GM23338 (cell line): ENCODE measurements at regions not wholly inside any gene's neighbourhood (a gene's known extent, or its start where the extent isn't known, plus 50 kb on each side); places are given as distances from the start of the nearest gene placed in this dataset.

ENCODE experiments used
- ATAC-seq: fragments of 200-7000 bp; cut with Tn5 transposase; 3 replicates; pipeline ENCODE4 v1.9.1; 2020
- DNase-seq: peaks from one replicate; pipeline ENCODE4 v3.0.0-alpha.2; 2015; ENCODE audit warnings: low spot score
- H2AFZ ChIP-seq: fragments of 200-600 bp; sonication (generic); 2 replicates; pipeline ENCODE4 v1.8.0; 2016; ENCODE audit warnings: antibody characterized with exemption, mild to moderate bottlenecking, moderate library complexity
- H3F3A ChIP-seq: fragments of 200-600 bp; sonication (generic); replicated peaks from 2 replicates; pipeline ENCODE4 v1.8.0; 2017; ENCODE audit warnings: antibody characterized with exemption, mixed run types, low read depth
- H3K27ac ChIP-seq: fragments of 200-600 bp; sonication (generic); 2 replicates; pipeline ENCODE4 v1.6.1; 2016; ENCODE audit warnings: low read depth
- H3K27me3 ChIP-seq: fragments of 200-600 bp; sonication (generic); 2 replicates; pipeline ENCODE4 v1.8.0; 2016; ENCODE audit warnings: mild to moderate bottlenecking, mixed run types, moderate library complexity; ENCODE audit not compliant: insufficient read depth
- H3K36me3 ChIP-seq: fragments of 200-600 bp; sonication (generic); 2 replicates; pipeline ENCODE4 v1.8.0; 2016; ENCODE audit warnings: mild to moderate bottlenecking; ENCODE audit not compliant: insufficient read depth
- H3K4me1 ChIP-seq: fragments of 200-600 bp; sonication (generic); 2 replicates; pipeline ENCODE4 v1.8.0; 2016; ENCODE audit warnings: mild to moderate bottlenecking, moderate library complexity; ENCODE audit not compliant: insufficient read depth
- H3K4me2 ChIP-seq: fragments of 200-600 bp; sonication (generic); 2 replicates; pipeline ENCODE4 v1.7.1; 2017; ENCODE audit warnings: mixed run types
- H3K4me3 ChIP-seq: fragments of 200-600 bp; sonication (generic); 2 replicates; pipeline ENCODE4 v1.6.1; 2016; ENCODE audit warnings: mixed run types
- H3K79me2 ChIP-seq: fragments of 200-600 bp; sonication (generic); replicated peaks from 2 replicates; pipeline ENCODE4 v1.8.0; 2017; ENCODE audit warnings: mild to moderate bottlenecking; ENCODE audit not compliant: insufficient read depth
- H3K9me2 ChIP-seq: fragments of 200-600 bp; sonication (generic); 2 replicates; pipeline ENCODE4 v1.8.0; 2017; ENCODE audit not compliant: insufficient read depth
- H4K20me1 ChIP-seq: fragments of 200-600 bp; sonication (generic); replicated peaks from 2 replicates; pipeline ENCODE4 v1.8.0; 2017; ENCODE audit warnings: mild to moderate bottlenecking; ENCODE audit not compliant: insufficient read depth
- H3K27ac Mint-ChIP-seq: 2 replicates; pipeline ENCODE4 v1.8.0; 2020; ENCODE audit warnings: inconsistent platforms, mild to moderate bottlenecking, moderate library complexity, mixed read lengths
- H3K27me3 Mint-ChIP-seq: 3 replicates; pipeline ENCODE4 v1.8.0; 2022; ENCODE audit warnings: low read depth, mild to moderate bottlenecking, moderate library complexity, mixed read lengths, inconsistent platforms; ENCODE audit not compliant: insufficient read depth, poor library complexity
- H3K36me3 Mint-ChIP-seq: 3 replicates; pipeline ENCODE4 v1.8.0; 2021; ENCODE audit warnings: low read depth, mild to moderate bottlenecking, inconsistent platforms, moderate library complexity, mixed read lengths
- H3K4me1 Mint-ChIP-seq: 3 replicates; pipeline ENCODE4 v1.8.0; 2020; ENCODE audit warnings: mild to moderate bottlenecking, inconsistent platforms, mixed read lengths
- H3K4me3 Mint-ChIP-seq: 3 replicates; pipeline ENCODE4 v1.8.0; 2021; ENCODE audit warnings: moderate library complexity, mild to moderate bottlenecking, inconsistent platforms, mixed read lengths
- H3K9me3 Mint-ChIP-seq: 3 replicates; pipeline ENCODE4 v1.8.0; 2020; ENCODE audit warnings: moderate library complexity, mild to moderate bottlenecking, inconsistent platforms, mixed read lengths
- CREB1 ChIP-seq: fragments of 250-450 bp; sonication (Bioruptor Pico); IDR thresholded peaks from 2 replicates; pipeline ENCODE4 v1.5.0; 2020; ENCODE audit warnings: low read depth, mild to moderate bottlenecking, moderate library complexity
- ETS1 ChIP-seq: IDR thresholded peaks from 2 replicates; pipeline ENCODE4 v1.6.1; 2016; ENCODE audit warnings: antibody characterized with exemption
- EZH2 ChIP-seq: fragments of 200-600 bp; sonication (generic); IDR thresholded peaks from one replicate; pipeline ENCODE4 v1.8.0; 2017; ENCODE audit warnings: antibody characterized with exemption, mild to moderate bottlenecking, low read depth; ENCODE audit not compliant: unreplicated experiment
- EZH2phosphoT487 ChIP-seq: fragments of 200-600 bp; sonication (generic); IDR thresholded peaks from one replicate; pipeline ENCODE4 v1.8.1; 2018; ENCODE audit warnings: antibody characterized with exemption; ENCODE audit not compliant: unreplicated experiment
- JUNB ChIP-seq: IDR thresholded peaks from one replicate; pipeline ENCODE4 v1.6.1; 2016; ENCODE audit warnings: antibody characterized with exemption; ENCODE audit not compliant: unreplicated experiment
- NANOG ChIP-seq: IDR thresholded peaks from 2 replicates; pipeline ENCODE4 v1.6.1; 2016; ENCODE audit warnings: antibody characterized with exemption, borderline replicate concordance
- POLR2AphosphoS5 ChIP-seq: IDR thresholded peaks from 2 replicates; pipeline ENCODE4 v1.6.1; 2016; ENCODE audit warnings: antibody characterized with exemption, low read depth
- REST ChIP-seq: IDR thresholded peaks from one replicate; pipeline ENCODE4 v1.6.1; 2018; ENCODE audit warnings: antibody characterized with exemption; ENCODE audit not compliant: unreplicated experiment
- STAT1 ChIP-seq: IDR thresholded peaks from one replicate; pipeline ENCODE4 v1.6.1; 2016; ENCODE audit warnings: antibody characterized with exemption; ENCODE audit not compliant: unreplicated experiment
- ZNF114 ChIP-seq: fragments of 250-450 bp; sonication (Bioruptor Pico); IDR thresholded peaks from 2 replicates; pipeline ENCODE4 v1.5.0; 2020; ENCODE audit warnings: mild to moderate bottlenecking, moderate library complexity
- ZNF331 ChIP-seq: fragments of 250-450 bp; sonication (Bioruptor Pico); IDR thresholded peaks from 2 replicates; pipeline ENCODE4 v1.5.0; 2020; ENCODE audit warnings: low read depth, mild to moderate bottlenecking, moderate library complexity
- ZNF462 ChIP-seq: fragments of 250-450 bp; sonication (Bioruptor Pico); IDR thresholded peaks from 2 replicates; pipeline ENCODE4 v1.5.0; 2020; ENCODE audit warnings: mild to moderate bottlenecking, moderate library complexity
- TF ChIP-seq, protein P1 (sequence below), 2 experiments: fragments of 200-600 bp in 1 of 2; sonication (generic) in 1 of 2; conservative IDR thresholded peaks; 2 replicates each; pipeline versions ENCODE4 v1.5.1 to v1.6.1; 2016 to 2017; ENCODE audit warnings: antibody characterized with exemption in 2 of 2, low read depth in 2 of 2, mild to moderate bottlenecking in 2 of 2, moderate library complexity in 1 of 2

GRCh38 chr2:4139316-4139715 lies 435.9 kb downstream of the DCDC2C start:
- Mint-ChIP-seq H3K27me3 (no peaks in the 10 kb centered on the region), H3K4me1 (no peaks in the 10 kb centered on the region), H3K27ac (no peak overlapping the region), H3K36me3 (peaks cover 18% of the 10 kb centered on the region), H3K4me3 (no peak overlapping the region), H3K9me3 (peaks cover 74% of the 10 kb centered on the region)
- no peak overlapping the region for H3K27ac ChIP-seq
- H3F3A ChIP-seq: no peaks in the 10 kb centered on the region
- H3K4me3 ChIP-seq: no peak overlapping the region
- H3K36me3 ChIP-seq: no peaks in the 10 kb centered on the region; the same call in 1 of the 2 replicates
- H3K4me1 ChIP-seq: no peaks in the 10 kb centered on the region
- no peaks in the 10 kb centered on the region for H3K79me2 ChIP-seq
- H3K4me2 ChIP-seq: no peak overlapping the region
- ATAC-seq: no peak
- H4K20me1 ChIP-seq: no peaks in the 10 kb centered on the region
- no peaks in the 10 kb centered on the region for H3K27me3 ChIP-seq
- no peak overlapping the region for H2AFZ ChIP-seq
- TF ChIP-seq EZH2phosphoT487 (no peak), POLR2AphosphoS5 (no peak), CREB1 (CRISPR knock-in tag) (no peak), ZNF114 (CRISPR knock-in tag) (no peak), JUNB (no peak), ZNF462 (no peak), STAT1 (no peak), EZH2 (no peak), NANOG (no peak), ETS1 (no peak), ZNF331 (CRISPR knock-in tag) (no peak), REST (no peak)
- TF ChIP-seq, protein P1, sequence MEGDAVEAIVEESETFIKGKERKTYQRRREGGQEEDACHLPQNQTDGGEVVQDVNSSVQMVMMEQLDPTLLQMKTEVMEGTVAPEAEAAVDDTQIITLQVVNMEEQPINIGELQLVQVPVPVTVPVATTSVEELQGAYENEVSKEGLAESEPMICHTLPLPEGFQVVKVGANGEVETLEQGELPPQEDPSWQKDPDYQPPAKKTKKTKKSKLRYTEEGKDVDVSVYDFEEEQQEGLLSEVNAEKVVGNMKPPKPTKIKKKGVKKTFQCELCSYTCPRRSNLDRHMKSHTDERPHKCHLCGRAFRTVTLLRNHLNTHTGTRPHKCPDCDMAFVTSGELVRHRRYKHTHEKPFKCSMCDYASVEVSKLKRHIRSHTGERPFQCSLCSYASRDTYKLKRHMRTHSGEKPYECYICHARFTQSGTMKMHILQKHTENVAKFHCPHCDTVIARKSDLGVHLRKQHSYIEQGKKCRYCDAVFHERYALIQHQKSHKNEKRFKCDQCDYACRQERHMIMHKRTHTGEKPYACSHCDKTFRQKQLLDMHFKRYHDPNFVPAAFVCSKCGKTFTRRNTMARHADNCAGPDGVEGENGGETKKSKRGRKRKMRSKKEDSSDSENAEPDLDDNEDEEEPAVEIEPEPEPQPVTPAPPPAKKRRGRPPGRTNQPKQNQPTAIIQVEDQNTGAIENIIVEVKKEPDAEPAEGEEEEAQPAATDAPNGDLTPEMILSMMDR (conservative IDR thresholded peaks at IDR 0.05; ENCODE audit: low read depth in 2 of 2): no peak
- H3K9me2 ChIP-seq: no peaks in the 10 kb centered on the region
- DNase-seq: no peak
